COR-L47 (cell line): ENCODE measurements at regions not wholly inside any gene's neighbourhood (a gene's known extent, or its start where the extent isn't known, plus 50 kb on each side); places are given as distances from the start of the nearest gene placed in this dataset.

Experiments used
- DNase-seq: peaks from one replicate; lab custom pipeline; 2025; lab: John Stamatoyannopoulos, UW

- no peak for DNase-seq
These were observed 434.4 kb upstream of the PCDH9 start for GRCh38 chr13:67664502-67664901.

GRCh38 chr13:67662997-67663396 is 432.9 kb upstream of the PCDH9 start:
- DNase-seq: no peak

- no peak for DNase-seq
These were observed 422.8 kb upstream of the PCDH9 start for GRCh38 chr13:67652887-67653286.

GRCh38 chr13:67651908-67652465 is 421.9 kb upstream of the PCDH9 start:
- no peak for DNase-seq

GRCh38 chr13:67650471-67650870 is 420.3 kb upstream of the PCDH9 start:
- DNase-seq: no peak

GRCh38 chr13:67645874-67646467 is 415.8 kb upstream of the PCDH9 start:
- no peak for DNase-seq

GRCh38 chr13:67643516-67644055 is 413.4 kb upstream of the PCDH9 start:
- DNase-seq: no peak

GRCh38 chr13:67642657-67643056 is 412.5 kb upstream of the PCDH9 start:
- no peak for DNase-seq

GRCh38 chr13:67635754-67636153 is 405.6 kb upstream of the PCDH9 start:
- no peak for DNase-seq

- no peak for DNase-seq
These were observed 402.5 kb upstream of the PCDH9 start for GRCh38 chr13:67632590-67632989.

- no peak for DNase-seq
These were observed 400.5 kb upstream of the PCDH9 start for GRCh38 chr13:67630640-67631039.

GRCh38 chr13:67623630-67624029 is 393.5 kb upstream of the PCDH9 start:
- no peak for DNase-seq

GRCh38 chr13:67620665-67621064 is 390.5 kb upstream of the PCDH9 start:
- no peak for DNase-seq

- DNase-seq: no peak
These were observed 389.9 kb upstream of the PCDH9 start for GRCh38 chr13:67619995-67620380.

GRCh38 chr13:67619351-67619994 is 389.3 kb upstream of the PCDH9 start:
- DNase-seq: no peak

GRCh38 chr13:67614579-67614978 is 384.4 kb upstream of the PCDH9 start:
- no peak for DNase-seq

- no peak for DNase-seq
These were observed 383.9 kb upstream of the PCDH9 start for GRCh38 chr13:67614013-67614412.

GRCh38 chr13:67588607-67589006 is 358.5 kb upstream of the PCDH9 start:
- DNase-seq: no peak

GRCh38 chr13:67577361-67577760 is 347.2 kb upstream of the PCDH9 start:
- DNase-seq: no peak

- DNase-seq: no peak
These were observed 344.4 kb upstream of the PCDH9 start for GRCh38 chr13:67574320-67575233.

GRCh38 chr13:67568205-67568604 is 338.1 kb upstream of the PCDH9 start:
- DNase-seq: no peak

- DNase-seq: no peak
These were observed 327.6 kb upstream of the PCDH9 start for GRCh38 chr13:67557642-67558241.
